ENCODE measurements at regions not wholly inside any gene's neighbourhood (a gene's known extent, or its start where the extent isn't known, plus 50 kb on each side); places are given as distances from the start of the nearest gene placed in this dataset.

GRCh38 chr1:207963427-207964194, 52.7 kb upstream of the CD34 start:
- TF ChIP-seq CTCF (IDR thresholded peaks at IDR 0.05), result peak; percentile 98
- TF ChIP-seq, protein P1, sequence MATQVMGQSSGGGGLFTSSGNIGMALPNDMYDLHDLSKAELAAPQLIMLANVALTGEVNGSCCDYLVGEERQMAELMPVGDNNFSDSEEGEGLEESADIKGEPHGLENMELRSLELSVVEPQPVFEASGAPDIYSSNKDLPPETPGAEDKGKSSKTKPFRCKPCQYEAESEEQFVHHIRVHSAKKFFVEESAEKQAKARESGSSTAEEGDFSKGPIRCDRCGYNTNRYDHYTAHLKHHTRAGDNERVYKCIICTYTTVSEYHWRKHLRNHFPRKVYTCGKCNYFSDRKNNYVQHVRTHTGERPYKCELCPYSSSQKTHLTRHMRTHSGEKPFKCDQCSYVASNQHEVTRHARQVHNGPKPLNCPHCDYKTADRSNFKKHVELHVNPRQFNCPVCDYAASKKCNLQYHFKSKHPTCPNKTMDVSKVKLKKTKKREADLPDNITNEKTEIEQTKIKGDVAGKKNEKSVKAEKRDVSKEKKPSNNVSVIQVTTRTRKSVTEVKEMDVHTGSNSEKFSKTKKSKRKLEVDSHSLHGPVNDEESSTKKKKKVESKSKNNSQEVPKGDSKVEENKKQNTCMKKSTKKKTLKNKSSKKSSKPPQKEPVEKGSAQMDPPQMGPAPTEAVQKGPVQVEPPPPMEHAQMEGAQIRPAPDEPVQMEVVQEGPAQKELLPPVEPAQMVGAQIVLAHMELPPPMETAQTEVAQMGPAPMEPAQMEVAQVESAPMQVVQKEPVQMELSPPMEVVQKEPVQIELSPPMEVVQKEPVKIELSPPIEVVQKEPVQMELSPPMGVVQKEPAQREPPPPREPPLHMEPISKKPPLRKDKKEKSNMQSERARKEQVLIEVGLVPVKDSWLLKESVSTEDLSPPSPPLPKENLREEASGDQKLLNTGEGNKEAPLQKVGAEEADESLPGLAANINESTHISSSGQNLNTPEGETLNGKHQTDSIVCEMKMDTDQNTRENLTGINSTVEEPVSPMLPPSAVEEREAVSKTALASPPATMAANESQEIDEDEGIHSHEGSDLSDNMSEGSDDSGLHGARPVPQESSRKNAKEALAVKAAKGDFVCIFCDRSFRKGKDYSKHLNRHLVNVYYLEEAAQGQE (IDR thresholded peaks at IDR 0.05), result no peak
- TF ChIP-seq EP300 (IDR thresholded peaks at IDR 0.05), result no peak
- no peak for TF ChIP-seq BHLHE40 (IDR thresholded peaks at IDR 0.05; ENCODE audit: low read depth, low read length)
- TF ChIP-seq ATOH8 (CRISPR knock-in tag; IDR thresholded peaks at IDR 0.05; ENCODE audit: low read depth), result no peak
- TF ChIP-seq USF2 (IDR thresholded peaks at IDR 0.05), result no peak
- TF ChIP-seq ZC3H11A (IDR thresholded peaks at IDR 0.05), result no peak
- no peak for TF ChIP-seq FOXS1 (CRISPR knock-in tag; IDR thresholded peaks at IDR 0.05)
- peak; percentile 87 to 99 for TF ChIP-seq RAD21 (conservative IDR thresholded peaks at IDR 0.05 in 1 of 2, IDR thresholded peaks at IDR 0.05 in 1 of 2)

Measured in A549 (cell line).